GM20000 (cell line): ENCODE measurements at regions not wholly inside any gene's neighbourhood (a gene's known extent, or its start where the extent isn't known, plus 50 kb on each side); places are given as distances from the start of the nearest gene placed in this dataset.
"Not testable (repeated sequence)": the region's sequence is repeated elsewhere in the genome, so short reads cannot be mapped to it uniquely, and the experiment has no call there.

Source experiments
- DNase-seq: peaks from one replicate; pipeline ENCODE4 v3.0.0; 2012; ENCODE audit warnings: low spot score
- TF ChIP-seq, protein P1 (sequence below): IDR thresholded peaks from 2 replicates; pipeline ENCODE4 v1.5.1; 2012; ENCODE audit warnings: mild to moderate bottlenecking, control low read depth; ENCODE audit errors: extremely low read depth, missing control alignments

DNA sequence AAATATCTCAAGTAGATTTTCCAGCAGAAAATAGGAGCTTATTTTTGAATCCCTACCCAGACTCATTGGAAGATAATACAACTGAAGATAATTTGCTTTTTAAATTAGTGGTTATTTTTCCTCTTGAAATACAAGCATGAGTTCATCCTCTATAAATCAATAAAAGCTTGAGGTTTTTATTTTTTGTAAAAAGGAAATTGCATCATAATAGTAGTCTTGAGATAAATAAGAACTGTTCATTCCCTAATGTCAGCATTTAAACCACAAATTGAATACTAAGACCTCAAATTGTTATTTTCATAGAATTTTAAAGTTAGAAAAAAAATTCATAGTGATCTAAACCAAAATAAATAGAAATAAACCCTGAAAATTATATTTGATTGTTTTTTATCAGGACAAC is 719.1 kb downstream of the CD109 start:
- DNase-seq: no peak

DNA sequence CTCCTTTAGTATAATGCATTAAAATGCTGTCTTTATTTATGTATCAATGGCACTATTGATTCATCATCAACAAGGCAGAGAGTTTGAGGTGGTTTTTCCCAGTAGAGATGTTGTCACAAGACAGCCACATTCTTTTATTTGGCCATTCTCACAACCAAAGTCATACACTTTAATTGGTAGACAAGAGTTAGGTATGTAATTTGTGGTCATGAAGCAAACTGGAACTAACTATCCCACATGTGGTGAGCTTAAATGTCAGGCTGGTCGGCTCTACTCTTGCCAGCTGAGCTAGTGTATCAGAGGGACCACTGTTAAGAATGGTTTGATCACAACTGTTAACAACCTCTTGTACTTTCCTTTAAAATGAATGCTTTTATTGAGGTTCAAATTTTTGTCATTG is 714.6 kb downstream of the CD109 start:
- no peak for DNase-seq
- TF ChIP-seq, protein P1, sequence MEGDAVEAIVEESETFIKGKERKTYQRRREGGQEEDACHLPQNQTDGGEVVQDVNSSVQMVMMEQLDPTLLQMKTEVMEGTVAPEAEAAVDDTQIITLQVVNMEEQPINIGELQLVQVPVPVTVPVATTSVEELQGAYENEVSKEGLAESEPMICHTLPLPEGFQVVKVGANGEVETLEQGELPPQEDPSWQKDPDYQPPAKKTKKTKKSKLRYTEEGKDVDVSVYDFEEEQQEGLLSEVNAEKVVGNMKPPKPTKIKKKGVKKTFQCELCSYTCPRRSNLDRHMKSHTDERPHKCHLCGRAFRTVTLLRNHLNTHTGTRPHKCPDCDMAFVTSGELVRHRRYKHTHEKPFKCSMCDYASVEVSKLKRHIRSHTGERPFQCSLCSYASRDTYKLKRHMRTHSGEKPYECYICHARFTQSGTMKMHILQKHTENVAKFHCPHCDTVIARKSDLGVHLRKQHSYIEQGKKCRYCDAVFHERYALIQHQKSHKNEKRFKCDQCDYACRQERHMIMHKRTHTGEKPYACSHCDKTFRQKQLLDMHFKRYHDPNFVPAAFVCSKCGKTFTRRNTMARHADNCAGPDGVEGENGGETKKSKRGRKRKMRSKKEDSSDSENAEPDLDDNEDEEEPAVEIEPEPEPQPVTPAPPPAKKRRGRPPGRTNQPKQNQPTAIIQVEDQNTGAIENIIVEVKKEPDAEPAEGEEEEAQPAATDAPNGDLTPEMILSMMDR: no peak

More for the DNA sequence above, 719.1 kb downstream of the CD109 start:
- TF ChIP-seq, protein P1: no peak

DNA sequence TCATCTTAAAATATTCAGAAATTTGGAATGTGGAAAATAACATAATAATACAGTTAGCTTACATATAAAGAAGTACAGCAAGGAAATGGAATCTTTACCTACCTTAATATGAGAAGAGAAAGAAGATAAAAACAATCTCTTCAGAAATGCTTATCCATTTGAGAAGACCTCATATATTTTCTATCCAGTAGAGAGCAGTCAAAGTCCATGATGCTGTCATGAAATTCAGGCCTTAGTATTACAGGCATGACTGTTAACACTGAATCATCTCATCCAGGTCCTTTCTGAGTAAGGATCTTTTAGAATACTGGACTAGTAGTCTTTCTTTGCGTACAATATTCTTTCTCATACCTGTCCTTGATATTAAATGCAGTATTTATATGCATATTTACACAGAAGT is 713.4 kb downstream of the CD109 start:
- TF ChIP-seq, protein P1: no peak
- DNase-seq: peak; percentile 3

DNA sequence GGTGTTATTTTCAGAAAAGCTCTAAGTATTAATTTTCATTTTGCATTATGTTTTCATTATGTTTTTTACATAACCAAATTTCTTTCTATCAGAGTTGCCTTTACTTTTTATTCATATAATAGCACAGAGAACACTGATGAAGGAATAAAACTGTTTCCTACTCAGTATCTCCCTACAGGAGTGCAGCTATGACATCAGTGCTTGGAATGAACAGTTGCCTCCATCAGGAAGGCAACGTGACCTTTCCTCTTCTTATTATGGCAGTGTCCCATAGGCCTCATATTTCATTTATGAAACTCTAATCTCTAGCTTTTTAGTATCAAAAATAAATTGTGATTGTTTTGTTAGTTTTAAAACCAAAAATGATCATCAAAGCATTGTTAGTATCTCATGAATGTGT is 712.8 kb downstream of the CD109 start:
- no peak for DNase-seq
- TF ChIP-seq, protein P1: no peak

DNA sequence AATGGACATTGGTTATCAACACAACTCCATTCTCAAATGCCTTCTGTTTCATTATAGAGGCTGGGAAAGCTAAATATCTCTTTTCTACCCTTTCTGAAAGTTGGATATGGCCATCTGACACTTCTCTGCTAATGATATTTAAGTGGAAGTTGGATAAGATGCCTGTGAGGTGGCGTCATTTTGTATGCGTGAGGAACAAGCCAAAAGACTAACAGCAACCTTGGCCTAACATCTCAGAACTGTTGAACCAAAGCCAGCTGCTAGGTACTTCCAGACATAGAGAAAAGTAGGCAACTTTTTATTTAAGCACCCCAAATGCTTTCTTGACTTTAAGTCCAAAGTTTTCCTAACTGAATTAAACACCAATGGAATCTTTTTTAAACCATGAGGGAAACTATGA is 708.4 kb downstream of the CD109 start:
- DNase-seq: no peak
- TF ChIP-seq, protein P1: no peak

DNA sequence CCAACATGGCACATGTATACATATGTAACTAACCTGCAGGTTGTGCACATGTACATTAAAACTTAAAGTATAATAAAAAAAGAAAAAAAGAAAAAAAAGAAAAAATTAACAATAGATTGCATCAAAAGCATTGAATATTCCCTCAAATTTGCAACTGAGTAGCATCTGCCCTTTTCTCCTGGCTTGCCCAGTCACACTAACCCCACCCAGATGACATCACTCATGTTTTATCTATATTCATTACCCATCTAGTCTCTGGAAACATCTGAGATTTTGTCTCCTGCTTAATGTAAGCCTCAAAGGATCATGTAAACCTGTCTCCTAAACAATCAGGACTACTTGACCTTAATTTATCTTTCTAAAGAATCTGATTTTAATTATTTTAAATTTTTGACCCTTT is 706.8 kb downstream of the CD109 start:
- TF ChIP-seq, protein P1: no peak
- no peak for DNase-seq

DNA sequence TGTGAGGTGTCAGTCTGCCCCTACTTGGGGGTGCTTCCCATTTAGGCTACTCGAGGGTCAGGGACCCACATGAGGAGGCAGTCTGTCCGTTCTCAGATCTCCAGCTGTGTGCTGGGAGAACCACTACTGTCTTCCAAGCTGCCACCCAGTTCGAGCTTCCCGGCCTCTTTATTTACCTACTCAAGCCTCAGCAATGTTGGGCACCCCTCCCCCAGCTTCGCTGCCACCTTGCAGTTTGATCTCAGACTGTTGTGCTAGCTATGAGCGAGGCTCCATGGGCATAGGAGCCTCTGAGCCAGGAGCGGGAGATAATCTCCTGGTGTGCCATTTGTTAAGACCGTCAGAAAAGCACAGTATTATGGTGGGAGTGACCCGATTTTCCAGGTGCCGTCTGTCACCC is 682.4 kb downstream of the CD109 start:
- DNase-seq: not testable (repeated sequence)

DNA sequence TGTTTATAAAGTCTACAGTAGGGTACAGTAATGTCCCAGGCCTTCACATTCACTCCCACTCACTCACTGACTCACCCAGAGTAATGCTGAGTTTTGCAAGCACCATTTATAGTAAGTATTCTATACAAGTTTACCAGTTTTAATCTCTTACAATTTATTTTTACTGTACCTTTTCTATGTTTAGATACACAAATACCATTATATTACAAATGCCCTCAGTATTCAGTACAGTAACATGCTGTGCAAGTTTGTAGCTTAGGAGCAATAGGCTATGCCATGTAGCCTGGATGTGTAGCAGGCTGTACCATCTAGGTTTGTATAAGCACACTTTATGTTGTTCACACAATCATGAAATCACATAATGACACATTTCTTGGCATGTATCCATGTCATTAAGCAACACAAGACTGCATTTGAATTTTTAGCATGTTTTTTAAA is 673.6 kb downstream of the CD109 start:
- DNase-seq: no peak

More for the DNA sequence above, 673.6 kb downstream of the CD109 start:
- TF ChIP-seq, protein P1: no peak
